Kidney (tissue), 13 donors: ENCODE measurements at regions not wholly inside any gene's neighbourhood (a gene's known extent, or its start where the extent isn't known, plus 50 kb on each side); places are given as distances from the start of the nearest gene placed in this dataset.

Experiments used
- DNase-seq, 5 donors: peaks; one replicate each; pipeline ENCODE4 v3.0.0-alpha.2; 2013 to 2020
- FAIRE-seq: peaks from 2 replicates; lab custom pipeline; 2012; peaks lifted over from hg19 to GRCh38; lab: Jason Lieb, UNC
- H3K27ac ChIP-seq, 2 donors: one replicate each; pipeline ENCODE4 v1.7.0; 2013; ENCODE audit warnings: low read depth in 2 of 2, low read length in 2 of 2, inconsistent platforms in 1 of 2
- H3K27me3 ChIP-seq: one replicate; pipeline ENCODE4 v1.7.1; 2013; ENCODE audit warnings: low read length, inconsistent platforms; ENCODE audit not compliant: control insufficient read depth, insufficient read depth
- H3K36me3 ChIP-seq, 3 donors: one replicate each; pipeline versions ENCODE4 v1.7.0 to v1.7.1; 2013; ENCODE audit warnings: low read length in 3 of 3, control low read depth in 1 of 3, inconsistent platforms in 1 of 3; ENCODE audit not compliant: insufficient read depth in 3 of 3, control insufficient read depth in 2 of 3
- H3K4me1 ChIP-seq, 3 donors: one replicate each; pipeline versions ENCODE4 v1.7.0 to v1.7.1; 2013; ENCODE audit warnings: low read length in 3 of 3, inconsistent platforms in 1 of 3, low read depth in 1 of 3; ENCODE audit not compliant: control insufficient read depth in 2 of 3, insufficient read depth in 2 of 3
- H3K4me3 ChIP-seq, 3 donors: one replicate each; pipeline versions ENCODE4 v1.7.0 to v1.8.1; 2013; ENCODE audit warnings: low read length in 3 of 3, control low read depth in 1 of 3, inconsistent platforms in 1 of 3
- H3K9ac ChIP-seq, 3 donors: one replicate each; pipeline versions ENCODE4 v1.7.0 to v1.7.1; 2013; ENCODE audit warnings: low read length in 3 of 3, control low read depth in 1 of 3, inconsistent platforms in 1 of 3
- H3K9me3 ChIP-seq, 3 donors: one replicate each; pipeline versions ENCODE4 v1.7.0 to v1.7.1; 2013; ENCODE audit warnings: low read length in 3 of 3, control low read depth in 1 of 3, inconsistent platforms in 1 of 3; ENCODE audit not compliant: control insufficient read depth in 2 of 3, insufficient read depth in 1 of 3
- CTCF ChIP-seq: IDR thresholded peaks from 3 replicates; pipeline ENCODE4 v1.5.1; 2012; ENCODE audit warnings: mild to moderate bottlenecking, moderate library complexity, borderline replicate concordance; ENCODE audit not compliant: insufficient read depth; ENCODE audit errors: extremely low read depth
- intact Hi-C: fragments of 100-400 bp; cut with DNase I; formaldehyde crosslinking; loops from one replicate; pipeline ENCODE4 v1.11.1; 2022
- donor health status: control.
- donor health status: control.
- donor health status: control.
- donor health status: control.
- donor health status: control.
- donor health status: DM: yes; HTN: yes; CAD: no.
- donor health status: Normal renal cell carcinoma (clear cell type).

GRCh38 chr18:3356614-3357013 lies 93.4 kb upstream of the TGIF1 start:
- H3K36me3 ChIP-seq: no peaks in the 10 kb centered on the region
- DNase-seq (no peak), FAIRE-seq (no peak)
- no peak overlapping the region for H3K9ac ChIP-seq
- TF ChIP-seq CTCF: no peak
- no peaks in the 10 kb centered on the region for H3K9me3 ChIP-seq
- no peaks in the 10 kb centered on the region for H3K27me3 ChIP-seq
- intact Hi-C loops: no loop called here
- no peaks in the 10 kb centered on the region for H3K4me1 ChIP-seq
- H3K27ac ChIP-seq: no peak overlapping the region
- no peak overlapping the region for H3K4me3 ChIP-seq

DNA sequence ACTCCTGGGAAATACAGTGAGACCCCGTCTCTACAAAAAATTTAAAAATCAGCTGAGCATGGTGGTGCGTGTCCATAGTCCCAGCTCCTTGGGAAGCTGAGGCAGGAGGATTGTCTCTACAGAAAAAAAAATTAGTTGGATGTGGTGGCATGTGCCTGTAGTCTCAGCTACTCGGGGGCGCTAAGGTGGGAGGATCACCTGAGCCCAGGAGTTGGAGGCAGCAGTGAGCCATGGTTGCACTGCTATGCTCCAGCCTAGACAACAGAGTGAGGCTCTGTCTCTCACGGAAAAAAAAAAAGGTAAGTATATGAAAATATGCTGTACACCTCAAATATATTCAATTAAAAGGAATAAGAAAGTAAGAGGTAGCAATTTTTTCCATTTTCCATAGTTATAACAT lies 92.5 kb upstream of the TGIF1 start:
- no peak overlapping the region for H3K4me3 ChIP-seq
- FAIRE-seq: no peak
- no peak overlapping the region for H3K27ac ChIP-seq
- H3K9ac ChIP-seq: no peak overlapping the region
- intact Hi-C loops: no loop called here
- H3K4me1 ChIP-seq: no peaks in the 10 kb centered on the region
- DNase-seq: no peak
- H3K36me3 ChIP-seq: no peaks in the 10 kb centered on the region
- no peaks in the 10 kb centered on the region for H3K9me3 ChIP-seq
- TF ChIP-seq CTCF: no peak
- no peaks in the 10 kb centered on the region for H3K27me3 ChIP-seq

DNA sequence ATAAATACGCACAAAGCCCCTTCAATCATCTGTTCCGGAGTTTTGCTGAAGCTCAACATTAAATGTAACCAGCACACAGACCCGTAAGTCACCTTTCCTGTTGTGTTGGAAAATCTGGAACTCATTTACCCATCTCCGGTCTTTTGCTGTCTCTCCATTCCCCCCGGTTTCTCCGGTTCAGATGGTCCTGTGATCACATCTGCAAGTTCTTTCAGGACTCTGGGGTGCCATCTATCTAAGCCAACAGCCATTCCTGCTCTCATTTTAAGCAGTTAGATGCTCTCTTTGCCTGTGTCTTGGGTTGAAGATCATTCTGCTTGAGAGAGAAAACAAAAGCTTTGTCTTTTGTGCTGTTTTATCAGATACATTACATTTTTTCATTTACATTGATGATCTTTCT lies 91.7 kb upstream of the TGIF1 start:
- H3K36me3 ChIP-seq: no peaks in the 10 kb centered on the region
- intact Hi-C loops: no loop called here
- H3K4me3 ChIP-seq: no peak overlapping the region
- no peak overlapping the region for H3K27ac ChIP-seq
- no peak for TF ChIP-seq CTCF
- FAIRE-seq: no peak
- H3K9me3 ChIP-seq: no peaks in the 10 kb centered on the region
- no peak overlapping the region for H3K9ac ChIP-seq
- H3K4me1 ChIP-seq: no peaks in the 10 kb centered on the region
- H3K27me3 ChIP-seq: no peaks in the 10 kb centered on the region
- DNase-seq: no peak

GRCh38 chr18:3360211-3360610 lies 89.8 kb upstream of the TGIF1 start:
- H3K4me3 ChIP-seq: no peak overlapping the region
- no peak overlapping the region for H3K9ac ChIP-seq
- H3K27ac ChIP-seq: no peak overlapping the region
- no peaks in the 10 kb centered on the region for H3K36me3 ChIP-seq
- no peaks in the 10 kb centered on the region for H3K9me3 ChIP-seq
- DNase-seq (no peak), FAIRE-seq (no peak)
- H3K4me1 ChIP-seq: no peaks in the 10 kb centered on the region
- no peak for TF ChIP-seq CTCF
- no peaks in the 10 kb centered on the region for H3K27me3 ChIP-seq
- intact Hi-C loops: no loop called here
